ENCODE measurements at regions not wholly inside any gene's neighbourhood (a gene's known extent, or its start where the extent isn't known, plus 50 kb on each side); places are given as distances from the start of the nearest gene placed in this dataset.

GRCh38 chr7:51636503-51636902, 319.9 kb upstream of the COBL start:
- intact Hi-C loops (cut with DNase I; ENCODE audit: low total_unique reads): no loop called here
- WGBS, 2 donors (ENCODE audit: low coverage in 1 of 2): 91 to 100% methylated on average over 1 to 3 of the region's 3 CpGs
- in situ Hi-C loops (cut with MboI; ENCODE audit: low pct_ligation_motif_present in 1 of 4, low pct_unique_long_range_greater_than_20kb in 1 of 4, low sequenced_read_pairs in 3 of 4): no loop called here

DNA sequence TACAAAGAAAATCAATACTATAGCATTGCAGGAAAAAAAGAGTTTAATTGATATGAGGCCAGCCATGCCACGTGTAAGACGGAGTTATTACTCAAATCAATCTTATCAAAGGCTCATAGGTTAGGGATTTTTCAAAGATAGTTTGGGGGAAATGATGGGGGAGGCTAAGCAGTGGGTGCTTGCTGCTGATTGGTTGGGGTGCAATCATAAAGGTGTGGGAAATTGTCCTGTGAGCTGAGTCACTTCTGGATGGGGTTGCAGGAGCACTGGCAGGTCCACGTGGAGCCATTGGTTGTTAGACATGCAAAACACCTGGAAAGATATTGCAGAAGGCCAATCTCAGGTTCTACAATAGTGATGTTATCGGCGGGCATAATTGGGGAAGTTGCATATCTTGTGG, 319.2 kb upstream of the COBL start:
- H3K4me1 ChIP-seq: peaks cover 0 to 7% (median 2%) of the 10 kb centered on the region in 4 donors
- H3K4me3 ChIP-seq: no peak overlapping the region
- intact Hi-C loops (cut with DNase I; ENCODE audit: low total_unique reads): no loop called here
- 68 to 76% methylated on average over 4 to 5 of the region's 5 CpGs for WGBS, 2 donors (ENCODE audit: low coverage in 1 of 2)
- no peaks in the 10 kb centered on the region for H3K9me3 ChIP-seq
- TF ChIP-seq, protein P1, sequence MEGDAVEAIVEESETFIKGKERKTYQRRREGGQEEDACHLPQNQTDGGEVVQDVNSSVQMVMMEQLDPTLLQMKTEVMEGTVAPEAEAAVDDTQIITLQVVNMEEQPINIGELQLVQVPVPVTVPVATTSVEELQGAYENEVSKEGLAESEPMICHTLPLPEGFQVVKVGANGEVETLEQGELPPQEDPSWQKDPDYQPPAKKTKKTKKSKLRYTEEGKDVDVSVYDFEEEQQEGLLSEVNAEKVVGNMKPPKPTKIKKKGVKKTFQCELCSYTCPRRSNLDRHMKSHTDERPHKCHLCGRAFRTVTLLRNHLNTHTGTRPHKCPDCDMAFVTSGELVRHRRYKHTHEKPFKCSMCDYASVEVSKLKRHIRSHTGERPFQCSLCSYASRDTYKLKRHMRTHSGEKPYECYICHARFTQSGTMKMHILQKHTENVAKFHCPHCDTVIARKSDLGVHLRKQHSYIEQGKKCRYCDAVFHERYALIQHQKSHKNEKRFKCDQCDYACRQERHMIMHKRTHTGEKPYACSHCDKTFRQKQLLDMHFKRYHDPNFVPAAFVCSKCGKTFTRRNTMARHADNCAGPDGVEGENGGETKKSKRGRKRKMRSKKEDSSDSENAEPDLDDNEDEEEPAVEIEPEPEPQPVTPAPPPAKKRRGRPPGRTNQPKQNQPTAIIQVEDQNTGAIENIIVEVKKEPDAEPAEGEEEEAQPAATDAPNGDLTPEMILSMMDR (IDR thresholded peaks at IDR 0.05): no peak
- TF ChIP-seq POLR2A (IDR thresholded peaks at IDR 0.05) (no peak), EP300 (IDR thresholded peaks at IDR 0.05; ENCODE audit: low read depth) (no peak), POLR2AphosphoS5 (IDR thresholded peaks at IDR 0.05) (no peak)
- no peak for DNase-seq
- no peaks in the 10 kb centered on the region for H3K27me3 ChIP-seq
- no peak overlapping the region for H3K27ac ChIP-seq
- in situ Hi-C loops (cut with MboI; ENCODE audit: low pct_ligation_motif_present in 1 of 4, low pct_unique_long_range_greater_than_20kb in 1 of 4, low sequenced_read_pairs in 3 of 4): no loop called here
- H3K36me3 ChIP-seq: no peaks in the 10 kb centered on the region

More at GRCh38 chr7:51636503-51636902, 319.9 kb upstream of the COBL start:
- H3K27me3 ChIP-seq: no peaks in the 10 kb centered on the region
- no peak overlapping the region for H3K4me3 ChIP-seq
- H3K36me3 ChIP-seq: no peaks in the 10 kb centered on the region
- H3K27ac ChIP-seq: no peak overlapping the region
- peaks cover 0 to 7% (median 2%) of the 10 kb centered on the region in 4 donors for H3K4me1 ChIP-seq
- DNase-seq: no peak
- no peak for TF ChIP-seq EP300 (IDR thresholded peaks at IDR 0.05; ENCODE audit: low read depth)
- TF ChIP-seq POLR2AphosphoS5 (IDR thresholded peaks at IDR 0.05): no peak
- no peak for TF ChIP-seq POLR2A (IDR thresholded peaks at IDR 0.05)
- TF ChIP-seq, protein P1 (IDR thresholded peaks at IDR 0.05): no peak
- H3K9me3 ChIP-seq: no peaks in the 10 kb centered on the region

GRCh38 chr7:51634538-51634937, 317.9 kb upstream of the COBL start:
- H3K36me3 ChIP-seq: no peaks in the 10 kb centered on the region
- intact Hi-C loops (cut with DNase I; ENCODE audit: low total_unique reads) (no loop called here), in situ Hi-C loops (cut with MboI; ENCODE audit: low pct_ligation_motif_present in 1 of 4, low pct_unique_long_range_greater_than_20kb in 1 of 4, low sequenced_read_pairs in 3 of 4) (no loop called here)
- DNase-seq: no peak
- H3K27me3 ChIP-seq: no peaks in the 10 kb centered on the region
- WGBS, 2 donors (ENCODE audit: low coverage in 1 of 2): 62 to 90% methylated on average over 2 of the region's 2 CpGs
- H3K4me3 ChIP-seq: no peak overlapping the region
- H3K4me1 ChIP-seq: peaks cover 0 to 7% (median 2%) of the 10 kb centered on the region in 4 donors
- TF ChIP-seq POLR2A (IDR thresholded peaks at IDR 0.05) (no peak), EP300 (IDR thresholded peaks at IDR 0.05; ENCODE audit: low read depth) (no peak), POLR2AphosphoS5 (IDR thresholded peaks at IDR 0.05) (no peak)
- TF ChIP-seq, protein P1 (IDR thresholded peaks at IDR 0.05): no peak
- H3K9me3 ChIP-seq: no peaks in the 10 kb centered on the region
- H3K27ac ChIP-seq: no peak overlapping the region

GRCh38 chr7:51634025-51634424, 317.4 kb upstream of the COBL start:
- in situ Hi-C loops (cut with MboI; ENCODE audit: low pct_ligation_motif_present in 1 of 4, low pct_unique_long_range_greater_than_20kb in 1 of 4, low sequenced_read_pairs in 3 of 4) (no loop called here), intact Hi-C loops (cut with DNase I; ENCODE audit: low total_unique reads) (no loop called here)
- H3K9me3 ChIP-seq: no peaks in the 10 kb centered on the region
- no peaks in the 10 kb centered on the region for H3K27me3 ChIP-seq
- no peak overlapping the region for H3K4me3 ChIP-seq
- no peak overlapping the region for H3K27ac ChIP-seq
- 41 to 45% methylated on average over 2 of the region's 2 CpGs for WGBS, 2 donors (ENCODE audit: low coverage in 1 of 2)
- no peak for TF ChIP-seq POLR2AphosphoS5 (IDR thresholded peaks at IDR 0.05)
- no peak for TF ChIP-seq POLR2A (IDR thresholded peaks at IDR 0.05)
- TF ChIP-seq, protein P1 (IDR thresholded peaks at IDR 0.05): no peak
- no peak for DNase-seq
- no peaks in the 10 kb centered on the region for H3K36me3 ChIP-seq
- peaks cover 0 to 7% (median 2%) of the 10 kb centered on the region in 4 donors for H3K4me1 ChIP-seq
